Left lobe of liver (tissue), 2 donors: ENCODE measurements at regions not wholly inside any gene's neighbourhood (a gene's known extent, or its start where the extent isn't known, plus 50 kb on each side); places are given as distances from the start of the nearest gene placed in this dataset.
"Not testable (repeated sequence)": the region's sequence is repeated elsewhere in the genome, so short reads cannot be mapped to it uniquely, and the experiment has no call there.

Source experiments
- ATAC-seq: fragments of 200-7000 bp; cut with Tn5 transposase; one replicate; pipeline ENCODE4 v1.9.1; 2020; ENCODE audit warnings: mild to moderate bottlenecking, moderate library complexity
- DNase-seq: peaks from one replicate; pipeline ENCODE4 v3.0.0-alpha.2; 2020; ENCODE audit warnings: low spot score
- donor health status: DM: no; HTN: no; CAD: no; lungs with moderate emphysema.
- donor health status: DM: no; HTN: yes; CAD: no.

DNA sequence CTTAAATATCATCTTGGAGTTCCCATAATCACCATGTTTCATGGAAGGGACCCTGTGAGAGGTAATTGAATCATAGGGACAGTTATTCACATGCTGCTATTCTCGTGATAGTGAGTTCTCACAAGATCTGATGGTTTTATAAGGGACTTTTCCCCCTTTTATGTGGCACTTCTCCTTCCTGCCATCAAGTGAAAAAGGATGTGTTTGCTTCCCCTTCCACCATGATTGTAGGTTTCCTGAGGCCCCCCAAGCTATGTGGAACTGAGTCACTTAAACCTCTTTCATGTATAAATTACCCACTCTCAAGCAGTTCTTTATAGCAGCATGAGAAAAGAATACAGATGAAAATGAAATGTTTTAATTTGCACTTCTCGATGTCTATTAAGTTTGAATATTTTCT is 112.0 kb downstream of the ZNF648 start:
- ATAC-seq = no peak
- DNase-seq = no peak

- ATAC-seq (no peak), DNase-seq (no peak)
These were observed 113.1 kb downstream of the ZNF648 start for GRCh38 chr1:181948372-181948771.

GRCh38 chr1:181947441-181947840 is 114.1 kb downstream of the ZNF648 start:
- DNase-seq = no peak
- ATAC-seq = no peak

GRCh38 chr1:181936768-181937581 is 124.5 kb downstream of the ZNF648 start:
- DNase-seq = no peak
- ATAC-seq = peak; percentile 99

DNA sequence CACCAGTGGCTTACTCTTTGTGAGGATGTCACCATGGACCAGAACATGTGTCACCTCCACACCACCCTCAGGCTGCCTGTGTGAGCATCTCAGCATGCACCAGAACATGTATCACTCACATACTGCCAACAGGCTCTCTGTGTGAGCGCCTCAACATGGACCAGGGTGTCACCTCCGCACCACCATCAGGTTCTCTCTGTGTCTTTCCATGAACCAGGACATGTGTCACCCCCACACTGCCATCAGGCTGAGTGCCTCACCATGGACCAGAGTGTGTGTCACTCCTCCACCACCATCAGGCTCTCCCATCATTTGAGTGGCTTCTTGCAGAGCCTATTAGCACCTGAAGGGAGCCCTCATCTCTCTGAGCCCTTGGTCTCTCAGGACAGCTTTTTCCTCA is 125.2 kb downstream of the ZNF648 start:
- no peak for DNase-seq
- ATAC-seq = no peak

DNA sequence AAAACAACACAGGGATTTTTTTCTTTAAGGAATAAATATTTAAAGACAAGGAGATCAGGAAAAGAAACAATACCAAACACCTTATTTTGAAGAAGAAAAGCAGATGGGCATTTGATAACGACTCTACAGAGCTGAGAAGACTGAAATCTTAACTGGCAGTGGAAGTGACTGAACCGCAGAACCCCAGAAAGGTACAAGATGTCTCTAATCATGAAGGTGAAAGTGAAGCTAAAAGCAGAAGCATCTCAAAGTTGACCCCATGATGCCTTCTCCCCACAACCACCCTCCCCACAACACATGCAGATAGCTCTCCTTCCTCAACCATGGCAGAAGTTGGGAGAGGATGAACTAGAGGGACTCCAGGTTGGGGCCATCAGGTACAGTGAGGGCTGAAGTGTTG is 129.6 kb downstream of the ZNF648 start:
- ATAC-seq (no peak), DNase-seq (no peak)

- no peak for DNase-seq
- ATAC-seq = no peak
These were observed 131.3 kb downstream of the ZNF648 start for GRCh38 chr1:181930187-181930586.

GRCh38 chr1:181926697-181927096 is 134.8 kb downstream of the ZNF648 start:
- DNase-seq (no peak), ATAC-seq (no peak)

- ATAC-seq, DNase-seq: not testable (repeated sequence)
These were observed 137.5 kb downstream of the ZNF648 start for GRCh38 chr1:181924034-181924433.

- ATAC-seq = no peak
- DNase-seq = no peak
These were observed 142.0 kb downstream of the ZNF648 start for GRCh38 chr1:181919542-181919941.

DNA sequence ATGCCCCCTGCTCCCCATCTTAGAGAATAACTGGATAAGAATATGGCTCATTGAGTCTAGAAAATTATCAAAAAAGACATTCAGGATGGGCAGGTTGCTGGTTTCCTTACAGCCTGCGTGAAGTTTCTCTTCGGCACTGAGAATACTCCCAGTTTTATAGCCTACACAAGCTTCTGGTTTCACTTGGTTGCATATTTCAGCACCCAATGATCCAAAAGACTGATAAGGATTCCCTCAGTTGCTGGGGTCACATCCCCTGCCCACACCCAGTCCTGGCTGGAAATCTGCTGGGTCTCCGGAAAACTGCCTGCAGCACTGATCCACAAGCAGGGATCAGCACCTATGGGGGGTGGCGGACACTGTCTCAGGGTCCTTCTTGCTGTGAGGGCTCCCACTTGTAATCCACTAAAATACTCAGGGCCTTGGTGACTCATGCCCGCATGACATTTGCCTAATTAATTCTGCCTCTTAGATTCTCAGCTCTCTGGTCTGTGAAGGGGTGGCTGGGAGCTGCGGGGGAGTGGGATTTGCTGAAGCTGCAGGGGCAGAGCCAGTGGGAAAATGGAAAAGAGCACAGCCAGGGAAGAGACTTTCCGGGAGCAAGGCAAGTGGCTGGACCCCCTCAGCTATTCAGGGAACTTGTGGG is 142.5 kb downstream of the ZNF648 start:
- ATAC-seq (no peak), DNase-seq (no peak)

- no peak for DNase-seq
- ATAC-seq = no peak
These were observed 149.8 kb downstream of the ZNF648 start for GRCh38 chr1:181911715-181912114.

- no peak for DNase-seq
- ATAC-seq = no peak
These were observed 150.6 kb downstream of the ZNF648 start for GRCh38 chr1:181910905-181911304.

DNA sequence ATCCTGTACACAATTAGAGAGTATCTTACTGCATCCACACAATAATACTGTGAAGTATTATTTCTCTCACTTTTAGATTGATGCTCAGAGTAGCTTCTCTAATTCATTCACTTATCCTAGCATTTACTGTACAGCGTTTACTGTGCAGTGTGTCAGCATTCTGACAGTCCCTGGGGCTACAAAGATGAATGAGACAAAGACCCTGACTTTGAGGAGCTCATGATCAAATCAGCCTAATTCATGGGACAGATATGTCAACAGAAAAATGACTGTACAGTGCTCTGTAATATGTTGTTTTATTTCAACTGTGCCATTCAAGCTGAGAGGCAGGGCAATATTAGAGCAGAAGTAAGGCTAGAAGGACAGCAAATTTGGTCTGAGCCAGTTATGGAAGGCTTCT is 152.5 kb downstream of the ZNF648 start:
- ATAC-seq = no peak
- DNase-seq = no peak

GRCh38 chr1:181906631-181907030 is 154.9 kb downstream of the ZNF648 start:
- ATAC-seq = no peak
- DNase-seq = no peak

- DNase-seq = no peak
- ATAC-seq = no peak
These were observed 155.4 kb downstream of the ZNF648 start for GRCh38 chr1:181905944-181906597.

GRCh38 chr1:181898773-181899172 is 162.7 kb downstream of the ZNF648 start:
- no peak for ATAC-seq
- DNase-seq = no peak

DNA sequence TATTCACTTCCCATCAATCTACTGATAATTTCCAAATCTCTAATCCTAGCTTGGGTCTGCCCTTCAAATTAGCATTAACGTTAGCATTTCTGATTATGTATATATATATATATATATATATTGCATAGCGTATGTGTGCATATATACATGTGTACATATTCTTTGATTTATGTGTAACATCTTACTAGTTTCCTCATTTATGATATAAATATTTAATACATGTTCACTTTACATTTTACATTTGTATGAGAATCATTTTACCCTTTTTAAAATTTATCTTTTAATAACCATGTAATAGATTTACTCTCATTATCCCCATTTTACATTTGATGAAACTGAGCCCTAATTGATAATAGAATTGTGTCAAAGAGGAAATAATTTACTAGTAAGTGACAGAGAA is 164.7 kb downstream of the ZNF648 start:
- ATAC-seq (no peak), DNase-seq (no peak)

DNA sequence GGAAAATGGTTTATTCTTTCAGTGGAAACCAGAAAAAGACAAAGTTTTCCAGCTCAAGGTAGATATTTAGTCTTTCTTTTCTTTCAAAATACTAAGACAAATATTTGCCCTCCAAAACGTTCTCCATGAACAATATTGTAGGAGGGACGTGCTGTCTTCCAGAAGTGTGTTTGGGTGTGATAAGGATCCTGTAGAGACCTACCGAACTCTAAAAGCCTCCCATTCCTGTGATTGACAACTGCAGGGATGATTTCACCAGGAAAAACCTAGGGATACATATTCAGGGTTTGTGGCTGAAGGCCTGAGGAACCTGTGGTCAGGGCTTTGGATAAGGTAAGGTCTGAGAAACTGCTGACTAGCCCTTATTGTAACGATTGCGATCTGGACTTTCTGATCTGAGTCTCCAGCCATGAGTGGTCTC is 167.1 kb downstream of the ZNF648 start:
- ATAC-seq (no peak), DNase-seq (no peak)

DNA sequence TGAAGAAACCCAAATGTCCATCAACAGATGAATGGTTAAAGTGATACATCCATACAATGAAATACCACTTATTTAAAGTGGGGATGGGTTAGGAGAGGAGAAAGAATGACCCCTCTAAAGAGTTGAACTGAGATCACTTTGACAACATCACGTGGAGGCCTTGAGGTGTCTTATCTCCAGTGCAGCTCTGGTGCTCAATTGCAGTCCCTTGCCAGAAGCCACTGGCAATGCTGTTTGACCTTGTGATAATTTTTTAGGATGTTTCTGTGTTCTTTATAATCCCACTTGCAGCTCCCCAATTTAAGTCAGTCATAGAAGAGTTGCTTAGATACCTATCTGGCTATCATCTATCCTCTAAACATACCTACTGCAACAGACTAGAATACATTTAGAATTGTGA is 167.6 kb downstream of the ZNF648 start:
- ATAC-seq = no peak
- no peak for DNase-seq

DNA sequence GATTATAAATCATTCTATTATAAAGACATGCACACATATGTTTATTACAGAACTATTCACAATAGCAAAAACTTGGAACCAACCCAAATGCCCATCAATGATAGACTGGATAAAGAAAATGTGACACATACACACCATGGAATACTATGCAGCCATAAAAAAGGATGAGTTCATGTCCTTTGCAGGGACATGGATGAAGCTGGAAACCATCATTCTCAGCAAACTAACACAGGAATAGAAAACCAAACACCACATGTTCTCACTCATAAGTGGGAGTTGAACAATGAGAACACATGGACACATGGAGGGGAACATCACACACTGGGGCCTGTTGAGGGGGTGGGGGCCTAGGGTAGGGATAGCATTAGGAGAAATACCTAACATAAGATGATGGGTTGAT is 168.4 kb downstream of the ZNF648 start:
- DNase-seq = not testable (repeated sequence)

DNA sequence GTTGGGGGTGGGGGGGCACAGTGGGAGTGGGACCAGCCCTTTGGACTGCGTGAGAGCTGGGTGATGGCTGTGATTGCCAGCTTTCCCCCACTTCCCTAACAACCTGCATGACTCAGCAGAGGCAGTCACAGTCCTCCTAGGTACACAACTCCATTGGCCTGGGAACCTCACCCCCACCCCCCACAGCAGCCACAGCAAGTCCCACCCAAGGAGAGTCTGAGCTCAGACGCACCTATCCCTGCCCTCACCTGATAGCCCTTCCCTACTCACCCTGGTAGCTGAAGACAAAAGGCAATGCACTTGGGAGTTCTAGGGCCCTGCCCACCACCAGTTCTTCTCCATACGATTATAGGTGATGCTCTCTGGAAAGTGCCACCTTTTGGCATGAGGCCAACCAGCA is 188.9 kb downstream of the ZNF648 start:
- ATAC-seq (no peak), DNase-seq (no peak)

More for the DNA sequence above, 168.4 kb downstream of the ZNF648 start:
- ATAC-seq = not testable (repeated sequence)
